ENCODE measurements at regions not wholly inside any gene's neighbourhood (a gene's known extent, or its start where the extent isn't known, plus 50 kb on each side); places are given as distances from the start of the nearest gene placed in this dataset.

GRCh38 chr20:43304598-43304997 is 114.9 kb upstream of the PTPRT start:
- DNase-seq: no peak

- DNase-seq: no peak
Measured at GRCh38 chr20:43302936-43303335, 113.2 kb upstream of the PTPRT start.

GRCh38 chr20:43300901-43301300 is 111.2 kb upstream of the PTPRT start:
- no peak for DNase-seq

GRCh38 chr20:43295781-43296180 is 106.1 kb upstream of the PTPRT start:
- no peak for DNase-seq

DNA sequence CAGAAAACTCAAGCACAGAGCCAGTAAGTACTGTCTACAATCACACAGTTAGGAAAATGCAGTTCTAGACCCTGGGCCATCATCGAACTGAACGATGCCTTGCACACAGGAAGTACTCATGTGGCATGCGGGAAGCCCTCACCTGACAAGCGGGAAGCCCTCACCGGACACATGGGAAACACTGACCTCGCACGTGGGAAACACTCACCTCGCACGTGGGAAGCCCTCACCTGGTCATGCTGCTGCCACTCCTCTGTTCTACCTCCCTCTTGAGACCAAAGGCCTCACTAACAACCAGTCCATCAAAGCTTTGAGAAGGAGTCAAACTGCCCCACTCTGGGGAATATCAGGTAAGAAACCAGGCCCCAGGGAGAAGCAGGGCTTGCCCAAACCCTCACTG is 105.6 kb upstream of the PTPRT start:
- no peak for DNase-seq

DNA sequence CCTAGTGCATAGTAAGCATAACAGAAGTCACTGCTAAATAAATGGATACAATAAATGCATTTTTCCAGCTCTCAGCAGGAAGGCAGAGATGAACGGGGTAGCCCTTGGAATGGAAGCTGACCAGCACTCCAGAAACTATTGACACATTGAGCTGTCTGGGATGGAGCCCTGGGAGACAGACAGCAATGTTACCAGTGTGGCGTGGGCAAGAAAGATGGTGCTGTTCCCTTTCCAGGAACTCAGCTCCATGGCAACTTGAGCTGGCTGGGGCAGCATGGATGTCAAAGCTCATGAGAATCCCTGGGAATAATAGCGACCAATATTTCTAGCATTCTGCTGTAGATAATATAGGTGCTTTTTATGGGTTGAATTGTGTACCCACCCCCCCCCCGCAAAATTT is 104.3 kb upstream of the PTPRT start:
- no peak for DNase-seq

GRCh38 chr20:43293068-43293786 is 103.5 kb upstream of the PTPRT start:
- no peak for DNase-seq

DNA sequence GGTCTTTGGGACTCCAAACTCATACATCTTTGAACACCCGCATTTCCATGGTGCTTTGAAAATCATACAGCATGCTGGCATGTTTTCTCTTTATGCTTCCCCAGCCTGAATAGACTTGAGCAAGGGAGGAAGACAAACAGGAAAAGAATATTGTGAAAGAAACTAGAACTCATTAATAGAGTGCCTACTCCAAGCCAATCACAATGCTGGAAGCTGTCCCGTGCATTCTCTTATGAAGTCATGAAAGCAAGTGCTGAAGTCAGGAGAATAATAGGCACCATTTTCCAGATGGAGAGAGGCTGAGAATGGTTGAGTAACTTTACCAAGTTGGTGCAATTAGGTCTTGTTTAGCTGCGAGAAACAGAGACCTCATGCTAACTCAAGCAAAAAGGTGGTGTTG is 102.5 kb upstream of the PTPRT start:
- DNase-seq: no peak

- DNase-seq: no peak
Measured at GRCh38 chr20:43287637-43288036, 97.9 kb upstream of the PTPRT start.

- no peak for DNase-seq
Measured at GRCh38 chr20:43285170-43285569, 95.5 kb upstream of the PTPRT start.

- DNase-seq: no peak
Measured at GRCh38 chr20:43284486-43284885, 94.8 kb upstream of the PTPRT start.

DNA sequence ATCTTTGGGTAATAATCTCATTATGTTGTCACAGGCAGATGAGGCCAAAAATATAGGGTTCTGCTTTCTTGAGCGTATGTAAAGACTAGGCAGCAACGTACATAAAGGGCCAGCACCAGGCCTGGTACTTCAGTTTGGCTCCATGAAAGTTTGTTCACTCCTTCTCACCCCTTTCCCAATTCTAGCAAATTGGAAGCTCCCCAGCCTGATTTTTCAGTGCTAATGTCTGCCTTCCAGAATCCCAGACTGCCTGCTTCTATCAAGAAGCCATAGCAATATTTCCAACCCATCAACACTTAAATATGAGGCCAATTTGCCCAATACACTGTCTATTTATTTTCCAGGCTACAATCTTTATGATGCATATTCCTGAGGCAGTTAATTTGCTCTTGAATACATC is 93.4 kb upstream of the PTPRT start:
- DNase-seq: no peak

- DNase-seq: no peak
Measured at GRCh38 chr20:43271980-43272379, 82.3 kb upstream of the PTPRT start.

- no peak for DNase-seq
Measured at GRCh38 chr20:43265449-43265848, 75.7 kb upstream of the PTPRT start.

DNA sequence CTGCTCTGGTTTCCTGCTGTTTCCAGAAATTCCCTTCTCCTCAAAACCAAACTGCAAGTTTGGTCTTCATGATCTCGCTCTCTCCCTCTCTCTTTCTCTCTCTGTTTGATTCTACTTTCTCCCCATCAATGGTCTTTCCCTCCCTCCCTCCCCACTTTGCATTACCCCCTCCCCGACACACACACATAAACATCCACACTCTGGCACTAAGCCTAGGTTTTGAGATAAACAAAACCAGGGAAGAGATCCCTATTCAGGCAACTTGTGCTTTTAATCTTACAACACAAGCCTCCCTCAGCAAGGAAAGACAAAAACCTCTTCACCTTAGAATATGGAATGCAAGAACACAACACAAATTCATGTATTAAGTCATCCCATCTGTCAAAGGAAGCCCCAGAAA is 73.5 kb upstream of the PTPRT start:
- no peak for DNase-seq

DNA sequence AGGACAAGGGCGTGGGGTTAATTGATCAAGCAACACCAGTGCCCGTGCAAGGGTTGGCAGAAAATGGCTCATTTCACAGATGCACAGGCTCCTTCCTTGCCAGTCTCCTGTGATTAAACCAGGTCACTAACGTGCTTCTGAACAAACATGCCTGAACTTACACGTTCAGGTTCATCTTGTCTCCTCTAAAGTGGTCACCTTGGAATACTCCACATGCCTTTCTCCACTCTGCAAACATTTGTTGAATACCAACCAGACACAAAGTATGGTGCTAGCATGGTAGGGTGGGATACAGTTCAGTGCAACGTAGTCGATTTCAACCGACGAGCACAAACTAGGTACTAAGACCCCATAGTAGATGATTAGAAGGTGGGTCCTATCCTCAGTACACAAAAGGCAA is 72.6 kb upstream of the PTPRT start:
- DNase-seq: no peak

DNA sequence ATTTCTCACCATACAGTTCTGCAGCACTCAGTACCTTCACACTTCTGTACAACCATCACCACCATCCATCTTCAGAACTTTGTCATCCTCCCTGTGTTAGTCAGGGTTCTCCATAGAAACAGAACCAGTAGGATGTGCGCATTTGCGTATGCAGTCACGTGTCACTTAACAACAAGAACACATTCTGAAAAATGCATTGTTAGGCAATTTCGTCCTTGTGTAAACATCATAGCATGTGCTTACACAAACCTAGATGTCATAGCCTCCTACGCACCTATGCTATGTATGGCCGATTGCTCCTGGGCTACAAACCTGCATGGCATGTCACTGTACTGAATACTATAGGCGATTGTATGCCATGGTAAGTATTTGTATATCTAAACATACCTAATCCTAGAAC is 66.2 kb upstream of the PTPRT start:
- DNase-seq: no peak

DNA sequence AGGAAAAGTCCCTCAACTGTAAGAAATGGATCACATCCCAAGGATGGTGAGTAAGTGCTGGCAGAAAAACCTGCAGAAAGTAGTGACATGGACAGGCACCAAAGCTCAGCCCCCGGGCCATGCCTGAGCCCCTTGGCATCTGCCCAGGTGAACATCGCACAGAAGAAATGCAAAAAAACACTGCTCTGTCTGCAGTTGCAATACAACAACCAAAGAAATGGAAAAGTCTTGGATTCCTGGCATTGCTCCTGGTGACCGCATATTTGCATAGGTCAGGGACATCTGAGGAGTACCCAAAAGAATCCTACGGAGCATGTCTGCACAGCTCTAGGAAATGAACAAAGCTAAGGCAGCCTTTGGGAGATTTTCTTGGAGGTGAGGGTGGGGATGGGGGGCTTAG is 63.1 kb upstream of the PTPRT start:
- no peak for DNase-seq

GRCh38 chr20:43248341-43248740 is 58.6 kb upstream of the PTPRT start:
- no peak for DNase-seq

GRCh38 chr20:43247361-43247760 is 57.7 kb upstream of the PTPRT start:
- DNase-seq: no peak

DNA sequence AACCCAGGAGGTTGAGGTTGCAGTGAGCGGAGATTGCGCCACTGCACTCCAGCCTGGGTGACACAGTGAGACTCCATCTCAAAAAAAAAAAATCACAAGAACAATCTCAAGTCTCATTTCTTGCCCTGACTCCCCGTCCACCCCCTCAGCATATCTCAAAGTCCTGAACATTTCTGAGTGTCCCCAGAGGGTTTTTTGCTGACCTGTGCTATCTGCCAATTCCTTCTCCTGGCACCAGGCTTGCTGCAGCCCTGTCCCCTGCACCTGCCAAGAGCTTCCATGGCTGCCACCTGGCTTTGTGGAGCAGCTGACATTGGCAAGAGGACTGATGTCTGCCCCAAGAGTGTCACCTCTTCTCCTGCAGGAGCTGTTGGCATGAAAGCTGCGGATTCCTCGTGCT is 54.9 kb upstream of the PTPRT start:
- no peak for DNase-seq

DNA sequence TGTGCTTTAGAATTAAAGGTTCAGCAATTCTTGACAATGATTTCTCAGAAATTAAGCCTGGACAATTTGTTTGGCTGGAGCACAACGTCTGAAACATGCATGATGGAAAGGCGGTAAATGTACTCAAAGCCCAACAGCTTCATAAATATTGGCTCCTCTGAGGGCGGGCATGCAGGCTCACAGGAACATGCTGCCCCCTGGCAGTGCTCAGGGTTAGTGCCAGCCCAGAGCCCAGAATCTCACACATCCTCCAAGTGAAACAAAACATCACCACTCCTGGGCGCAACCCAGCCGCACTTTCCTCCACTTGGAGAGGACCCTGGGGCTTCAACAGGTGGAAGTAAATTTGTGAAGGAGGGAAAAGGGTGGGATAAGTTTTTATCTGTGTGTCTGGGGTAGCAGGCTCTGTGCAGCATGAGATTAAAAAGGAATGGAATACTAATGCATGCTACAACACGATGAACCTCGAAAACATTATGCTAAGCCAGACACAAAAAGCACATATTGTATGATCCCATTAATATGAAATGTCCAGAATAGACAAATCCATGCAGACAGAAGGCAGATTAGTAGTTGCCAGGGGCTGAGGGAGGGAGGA is 54.1 kb upstream of the PTPRT start:
- DNase-seq: no peak

GRCh38 chr20:43241057-43241702 is 51.5 kb upstream of the PTPRT start:
- no peak for DNase-seq
